Erythroblast (primary cell): ENCODE measurements at regions not wholly inside any gene's neighbourhood (a gene's known extent, or its start where the extent isn't known, plus 50 kb on each side); places are given as distances from the start of the nearest gene placed in this dataset.

ENCODE experiments used
- GATA1 ChIP-seq: IDR thresholded peaks from 2 replicates; pipeline ENCODE4 v1.6.1; 2011; ENCODE audit warnings: low read depth, mild to moderate bottlenecking, control low read depth, low read length, moderate library complexity
- POLR2A ChIP-seq: IDR thresholded peaks from 2 replicates; pipeline ENCODE4 v1.6.1; 2011; ENCODE audit warnings: mild to moderate bottlenecking, low read length

GRCh38 chr7:85286446-85286845 is 99.6 kb upstream of the SEMA3D start:
- TF ChIP-seq POLR2A (no peak), GATA1 (no peak)
